HG03280 (cell line): ENCODE measurements at regions not wholly inside any gene's neighbourhood (a gene's known extent, or its start where the extent isn't known, plus 50 kb on each side); places are given as distances from the start of the nearest gene placed in this dataset.
"Not testable (repeated sequence)": the region's sequence is repeated elsewhere in the genome, so short reads cannot be mapped to it uniquely, and the experiment has no call there.

Experiments
- ATAC-seq: cut with Tn5 transposase; IDR thresholded peaks from one replicate; pipeline ENCODE4 v1.9.1; 2021; ENCODE audit warnings: mild to moderate bottlenecking, moderate library complexity; ENCODE audit not compliant: unreplicated experiment

DNA sequence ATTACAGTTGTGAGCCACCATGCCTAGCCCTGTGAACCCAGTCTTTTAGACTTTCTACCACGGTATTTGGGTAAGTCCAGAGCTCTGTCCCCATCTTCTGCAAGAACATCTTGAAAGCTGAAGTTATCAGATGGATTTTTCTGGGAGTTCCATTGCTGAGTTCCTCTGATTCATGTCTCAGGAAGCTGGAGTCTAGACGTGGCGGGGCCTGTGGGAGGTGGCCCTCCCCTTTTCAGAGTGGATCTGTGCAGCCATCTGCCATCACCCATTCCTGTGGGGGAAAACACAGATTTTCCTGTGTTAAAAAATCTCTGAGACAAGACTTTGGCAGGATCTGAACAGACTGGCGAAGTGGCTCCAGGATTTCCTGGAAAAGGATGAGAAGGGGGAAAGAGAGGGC lies 234.3 kb downstream of the NPIPA7 start:
- not testable (repeated sequence) for ATAC-seq

DNA sequence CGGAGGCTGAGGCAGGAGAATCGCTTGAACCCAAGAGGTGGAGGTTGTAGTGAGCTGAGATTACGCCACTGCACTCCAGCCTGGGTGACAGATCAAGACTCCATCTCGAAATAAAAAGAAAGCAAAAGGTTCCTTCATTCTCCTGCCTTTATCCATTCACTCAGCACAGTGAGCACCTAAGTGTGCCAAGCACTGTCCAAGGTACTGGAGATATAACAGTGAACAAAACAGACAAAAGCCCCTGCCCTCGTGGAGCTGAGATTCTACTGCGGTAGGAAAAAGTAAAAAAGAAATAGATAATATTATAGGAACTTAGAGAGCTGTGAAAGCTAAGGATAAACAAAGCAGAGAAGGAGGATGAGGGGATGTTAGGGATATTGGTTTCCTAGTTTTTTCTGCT lies 235.5 kb downstream of the NPIPA7 start:
- ATAC-seq = not testable (repeated sequence)

DNA sequence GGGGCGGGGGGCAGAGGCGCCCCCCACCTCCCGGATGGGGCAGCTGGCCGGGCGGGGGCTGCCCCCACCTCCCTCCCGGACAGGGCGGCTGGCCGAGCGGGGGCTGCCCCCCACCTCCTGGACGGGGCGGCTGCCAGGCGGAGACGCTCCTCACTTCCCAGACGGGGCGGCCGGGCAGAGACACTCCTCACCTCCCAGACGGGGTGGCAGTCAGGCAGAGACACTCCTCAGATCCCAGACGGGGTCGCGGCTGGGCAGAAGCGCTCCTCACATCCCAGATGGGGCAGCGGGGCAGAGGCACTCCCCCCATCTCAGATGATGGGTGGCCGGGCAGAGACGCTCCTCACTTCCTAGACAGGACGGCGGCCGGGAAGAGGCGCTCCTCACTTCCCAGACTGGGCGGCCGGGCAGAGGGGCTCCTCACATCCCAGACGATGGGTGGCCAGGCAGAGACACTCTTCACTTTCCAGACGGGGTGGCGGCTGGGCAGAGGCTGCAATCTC lies 240.1 kb downstream of the NPIPA7 start:
- not testable (repeated sequence) for ATAC-seq

DNA sequence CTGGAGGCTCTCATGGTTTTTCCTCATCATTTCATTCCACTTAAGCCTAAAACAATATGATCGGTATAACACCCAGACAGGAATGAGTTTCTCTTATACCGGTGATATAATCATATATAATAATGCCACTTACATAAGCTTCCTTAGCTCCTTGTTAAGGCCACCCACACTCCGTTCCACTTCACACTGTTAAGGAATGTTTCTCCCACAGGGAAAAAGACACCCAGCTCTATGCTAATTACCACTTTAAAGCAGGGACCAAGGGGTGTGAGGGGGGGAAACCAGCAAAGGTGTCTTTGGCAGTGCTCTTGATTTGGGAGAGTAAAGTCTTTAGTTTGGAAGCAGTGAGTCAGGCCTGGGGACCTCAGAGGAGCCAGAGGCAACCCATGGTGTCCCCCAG lies 245.4 kb downstream of the NPIPA7 start:
- not testable (repeated sequence) for ATAC-seq

DNA sequence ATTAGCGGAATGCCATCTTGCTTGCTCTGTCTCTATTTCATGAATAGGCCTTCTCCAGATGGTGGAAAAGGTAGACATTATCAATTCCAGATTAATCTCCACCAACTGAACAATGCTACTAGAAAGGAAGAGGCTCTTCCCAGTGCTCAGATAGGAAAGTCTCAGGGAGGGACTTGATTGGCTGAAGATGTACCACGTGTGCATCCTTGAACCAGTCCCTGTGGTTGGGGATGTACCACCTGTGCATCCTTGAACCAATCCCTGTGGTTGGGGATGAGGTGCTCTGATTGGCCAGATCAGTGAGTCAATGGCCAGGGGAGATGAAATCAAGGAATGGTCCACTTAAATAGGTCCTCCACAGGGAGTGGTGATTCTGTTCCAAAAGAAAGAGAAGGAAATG lies 246.2 kb downstream of the NPIPA7 start:
- not testable (repeated sequence) for ATAC-seq

DNA sequence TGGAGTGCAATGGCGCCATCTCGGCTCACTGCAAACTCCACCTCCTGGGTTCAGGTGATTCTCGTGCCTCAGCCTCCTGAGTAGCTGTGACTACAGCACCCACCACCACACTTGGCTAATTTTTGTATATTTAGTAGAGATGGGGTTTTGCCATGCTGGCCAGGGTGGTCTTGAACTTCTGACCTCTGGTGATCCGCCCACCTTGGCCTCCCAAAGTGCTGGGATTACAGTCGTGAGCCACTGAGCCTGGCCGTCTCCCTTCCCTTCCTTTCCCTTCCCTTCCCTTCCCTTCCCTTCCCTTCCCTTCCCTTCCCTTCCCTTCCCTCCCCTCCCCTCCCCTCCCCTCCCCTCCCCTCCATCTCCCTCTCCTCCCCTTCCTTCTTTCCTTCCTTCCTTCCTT lies 248.9 kb downstream of the NPIPA7 start:
- not testable (repeated sequence) for ATAC-seq

DNA sequence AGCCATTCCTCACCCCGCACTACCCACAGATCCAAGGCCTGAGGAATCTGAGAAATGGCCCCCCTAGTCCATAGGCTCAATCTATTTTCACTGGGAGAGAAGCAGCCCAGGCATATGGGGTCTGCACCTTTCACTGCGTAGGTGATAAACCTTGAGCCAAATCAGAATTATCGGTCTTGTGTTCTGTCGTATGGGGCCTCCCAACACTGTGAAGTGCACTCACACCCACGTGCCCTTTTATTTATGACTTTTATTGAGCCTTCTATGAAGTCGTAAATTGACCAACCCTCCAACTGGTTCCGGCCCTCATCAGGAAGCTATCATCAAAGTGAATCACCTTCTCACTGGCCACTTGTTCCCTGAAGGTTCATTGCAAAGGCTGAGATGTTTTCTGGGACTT lies 259.3 kb downstream of the NPIPA7 start:
- ATAC-seq = not testable (repeated sequence)

DNA sequence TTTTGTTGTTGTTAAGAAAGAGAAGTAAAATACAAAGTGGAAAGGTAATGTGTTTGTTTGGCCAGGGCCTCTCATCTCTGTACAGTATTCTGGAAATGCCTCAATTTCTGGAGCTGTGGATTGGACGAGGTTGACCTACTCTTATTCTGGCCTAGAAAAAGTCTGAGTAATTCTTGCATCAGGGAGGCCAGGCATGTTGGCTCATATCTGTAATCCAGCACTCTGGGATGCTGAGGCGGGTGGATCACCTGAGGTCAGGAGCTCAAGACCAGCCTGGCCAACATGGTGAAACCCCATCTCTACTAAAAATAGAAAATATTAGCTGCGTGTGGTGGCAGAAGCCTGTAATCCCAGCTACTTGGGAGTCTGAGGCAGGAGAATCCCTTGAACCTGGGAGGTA lies 259.8 kb downstream of the NPIPA7 start:
- ATAC-seq = not testable (repeated sequence)

DNA sequence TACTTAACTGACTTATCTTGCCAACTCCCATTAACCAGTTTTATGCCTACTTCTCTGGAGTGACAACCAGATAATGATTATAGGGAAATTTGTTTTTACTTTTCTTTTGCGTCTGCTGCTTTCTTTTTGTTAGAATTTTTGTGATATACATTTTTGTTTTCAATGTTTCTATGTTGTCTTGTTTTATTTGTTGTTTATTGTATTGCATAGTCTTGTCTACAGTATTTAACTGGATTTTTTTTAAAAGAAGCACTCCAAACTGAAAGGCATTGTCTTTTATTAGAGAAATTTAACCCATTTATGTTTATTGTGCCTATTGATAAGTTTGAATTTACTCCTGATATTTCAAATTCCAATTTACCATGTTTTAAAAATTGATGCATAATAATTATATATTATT lies 264.9 kb downstream of the NPIPA7 start:
- not testable (repeated sequence) for ATAC-seq

DNA sequence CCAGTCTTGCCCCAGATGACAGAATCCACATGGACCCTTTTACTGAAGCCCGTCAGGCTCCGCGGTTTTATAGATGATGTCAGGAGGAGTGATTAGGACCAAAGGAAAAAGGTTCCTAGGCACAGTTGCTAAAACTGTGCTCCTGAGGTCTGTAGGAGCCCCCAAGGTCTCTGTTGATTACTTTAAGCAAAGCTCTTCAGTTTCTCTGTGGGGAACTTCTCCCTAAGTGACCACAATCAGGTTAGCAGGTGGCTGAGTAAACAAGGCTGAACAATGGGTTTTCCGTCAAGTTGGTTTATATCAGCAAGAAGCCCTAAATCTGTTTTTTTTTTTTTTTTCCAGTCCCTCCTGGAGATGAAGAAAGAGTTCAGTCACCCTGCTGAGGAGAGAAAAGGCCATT lies 269.1 kb downstream of the NPIPA7 start:
- ATAC-seq = not testable (repeated sequence)

DNA sequence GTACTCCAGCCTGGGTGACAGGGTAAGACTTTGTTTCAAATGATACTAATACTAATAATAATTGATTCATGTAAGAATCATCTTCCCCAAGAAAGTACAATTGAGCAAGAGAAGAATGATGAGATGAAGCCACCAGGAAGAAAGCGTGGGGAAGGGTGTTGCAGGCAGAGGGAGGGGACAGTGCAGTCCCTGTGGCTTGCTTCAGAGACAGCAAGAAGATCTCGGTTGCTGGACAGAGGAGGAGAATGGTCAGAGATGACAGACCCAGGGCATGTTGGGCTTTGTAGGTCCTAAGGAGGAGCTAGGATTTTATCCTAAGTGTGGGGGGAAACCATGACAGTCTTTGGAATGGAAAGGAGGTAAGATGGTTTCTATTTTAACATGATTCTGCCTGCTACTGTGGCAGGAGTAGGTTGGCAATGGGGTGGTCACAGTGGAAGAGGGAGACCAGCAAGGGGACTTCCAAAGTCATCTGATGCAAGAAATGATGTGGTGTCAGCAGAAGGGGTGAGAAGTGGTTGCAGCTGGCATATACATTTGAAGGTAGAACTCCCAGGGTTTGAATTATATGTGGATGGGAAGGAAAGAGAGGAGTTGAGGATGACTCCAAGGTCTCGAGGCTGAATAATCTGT lies 293.4 kb downstream of the NPIPA7 start:
- ATAC-seq = not testable (repeated sequence)

DNA sequence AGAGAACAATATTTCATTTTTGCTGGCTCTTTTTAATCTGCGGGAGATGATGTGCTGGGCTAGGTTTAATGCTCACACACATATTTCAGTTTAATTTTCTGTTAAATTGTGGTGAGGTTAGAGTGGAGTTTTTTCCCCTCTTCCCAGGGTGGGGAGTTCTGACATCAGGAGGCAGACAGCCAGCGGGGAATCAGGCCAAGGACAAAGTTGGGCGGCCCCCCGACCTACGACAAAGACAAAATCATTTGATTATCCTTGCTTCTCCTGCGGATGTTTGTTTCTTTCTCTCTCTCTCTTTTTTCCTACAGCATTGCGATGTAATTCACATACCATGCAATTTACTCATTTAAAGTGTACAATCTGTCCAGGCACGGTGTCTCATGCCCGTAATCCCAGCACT lies 295.9 kb downstream of the NPIPA7 start:
- ATAC-seq = not testable (repeated sequence)

DNA sequence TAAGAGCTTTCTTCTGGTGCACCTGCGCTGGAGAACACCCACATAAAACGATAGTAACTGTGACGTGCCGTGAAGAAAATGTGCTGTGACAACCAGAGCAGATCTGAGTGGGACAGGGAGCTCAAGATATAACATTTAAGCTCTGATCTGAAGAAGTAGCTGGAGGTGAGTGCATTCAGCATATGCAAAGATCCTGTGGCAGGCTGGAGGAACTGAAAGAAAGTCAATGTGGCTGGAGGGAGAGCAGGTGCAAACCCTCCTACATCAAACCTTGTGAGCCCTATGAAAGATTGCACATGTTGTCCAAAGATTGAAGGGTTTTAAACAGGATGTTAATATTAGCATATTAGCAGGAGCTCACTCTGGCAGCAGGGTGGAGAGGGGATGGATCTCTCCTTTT lies 342.9 kb downstream of the NPIPA7 start:
- ATAC-seq = not testable (repeated sequence)

DNA sequence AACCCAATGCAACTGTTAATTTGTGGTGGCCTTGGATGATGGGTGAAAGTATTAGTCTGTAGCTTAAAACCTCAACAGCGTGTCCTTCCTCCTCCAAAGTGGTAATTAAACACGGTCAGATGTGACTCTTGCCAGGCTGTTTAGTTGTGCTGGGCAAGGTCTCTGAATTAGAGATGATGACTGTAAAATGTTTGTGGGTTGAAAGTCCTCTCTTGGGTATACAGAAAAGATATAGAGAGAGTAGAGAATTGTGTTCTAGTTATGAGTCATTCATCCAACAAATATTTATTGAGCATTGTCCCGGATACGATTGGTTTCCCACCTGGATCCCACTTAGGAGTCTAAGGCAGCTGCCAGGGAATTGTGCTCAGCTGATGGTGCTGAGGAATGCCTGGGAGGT lies 343.7 kb downstream of the NPIPA7 start:
- ATAC-seq = not testable (repeated sequence)

DNA sequence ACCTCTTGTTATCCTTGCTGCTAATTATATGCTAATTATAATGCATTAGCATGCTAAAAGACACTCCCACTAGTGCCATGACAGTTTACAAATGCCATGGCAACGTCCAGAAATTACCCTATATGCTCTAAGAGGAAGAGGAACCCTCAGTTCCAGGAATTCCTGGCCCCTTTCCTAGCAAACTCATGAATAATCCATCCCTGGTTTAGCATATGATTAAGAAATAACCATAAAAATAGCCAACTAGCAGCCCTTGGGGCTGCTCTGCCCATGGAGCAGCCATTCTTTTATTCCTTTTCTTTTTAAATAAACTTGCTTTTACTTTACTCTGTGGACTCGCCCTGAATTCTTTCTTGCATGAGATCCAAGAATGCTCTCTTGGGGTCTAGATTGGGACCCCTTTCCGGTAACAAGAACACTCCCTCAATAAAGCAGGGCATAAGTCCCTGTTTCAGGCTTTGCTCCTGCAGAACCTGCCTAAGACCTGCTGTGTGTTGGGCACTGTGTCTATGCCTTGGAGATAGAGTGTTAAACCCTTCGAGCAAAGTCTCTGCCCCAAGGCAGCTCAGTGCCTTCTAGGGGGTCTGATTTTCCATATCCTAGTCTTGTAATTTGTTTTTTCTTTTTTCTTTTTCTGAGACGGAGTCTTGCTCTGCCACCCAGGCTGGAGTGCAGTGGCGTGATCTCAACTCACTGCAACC lies 345.0 kb downstream of the NPIPA7 start:
- not testable (repeated sequence) for ATAC-seq

DNA sequence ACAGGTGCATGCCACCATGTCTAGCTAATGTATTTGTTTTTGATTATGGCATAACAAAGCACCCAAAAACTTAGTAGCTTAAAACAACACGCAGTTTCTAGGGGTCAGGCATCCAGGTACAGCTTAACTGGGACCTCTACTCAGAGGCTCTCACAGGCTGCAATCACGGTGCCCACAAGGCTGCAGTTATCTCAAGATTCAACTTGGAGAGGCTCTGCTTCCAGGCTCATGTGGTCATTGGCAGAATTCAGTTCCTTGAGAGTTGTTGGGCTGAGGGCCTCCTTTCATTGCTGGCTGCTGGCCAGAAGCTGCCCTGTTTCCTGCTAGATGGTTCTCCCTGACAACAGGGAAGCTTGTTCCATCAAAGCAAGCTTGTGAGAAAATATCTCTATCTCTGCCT lies 348.1 kb downstream of the NPIPA7 start:
- not testable (repeated sequence) for ATAC-seq

DNA sequence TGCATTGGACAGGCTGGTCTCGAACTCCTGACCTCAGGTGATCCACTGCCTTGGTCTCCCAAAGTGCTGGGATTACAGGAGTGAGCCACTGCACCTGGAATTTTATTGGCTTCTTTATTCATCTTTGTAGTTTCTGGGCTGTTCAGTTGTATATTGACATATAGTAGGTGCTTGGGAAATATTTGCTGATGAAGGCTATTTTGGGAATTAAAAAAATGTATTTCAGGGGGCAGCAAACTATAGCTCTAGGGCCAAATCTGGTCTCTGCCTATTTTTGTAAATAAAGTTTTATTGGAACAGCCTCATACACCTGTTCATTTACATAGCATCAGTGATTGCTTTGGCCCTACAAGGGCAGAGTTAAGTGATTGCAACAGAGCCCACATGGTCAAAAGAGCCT lies 363.6 kb downstream of the NPIPA7 start:
- ATAC-seq = not testable (repeated sequence)

DNA sequence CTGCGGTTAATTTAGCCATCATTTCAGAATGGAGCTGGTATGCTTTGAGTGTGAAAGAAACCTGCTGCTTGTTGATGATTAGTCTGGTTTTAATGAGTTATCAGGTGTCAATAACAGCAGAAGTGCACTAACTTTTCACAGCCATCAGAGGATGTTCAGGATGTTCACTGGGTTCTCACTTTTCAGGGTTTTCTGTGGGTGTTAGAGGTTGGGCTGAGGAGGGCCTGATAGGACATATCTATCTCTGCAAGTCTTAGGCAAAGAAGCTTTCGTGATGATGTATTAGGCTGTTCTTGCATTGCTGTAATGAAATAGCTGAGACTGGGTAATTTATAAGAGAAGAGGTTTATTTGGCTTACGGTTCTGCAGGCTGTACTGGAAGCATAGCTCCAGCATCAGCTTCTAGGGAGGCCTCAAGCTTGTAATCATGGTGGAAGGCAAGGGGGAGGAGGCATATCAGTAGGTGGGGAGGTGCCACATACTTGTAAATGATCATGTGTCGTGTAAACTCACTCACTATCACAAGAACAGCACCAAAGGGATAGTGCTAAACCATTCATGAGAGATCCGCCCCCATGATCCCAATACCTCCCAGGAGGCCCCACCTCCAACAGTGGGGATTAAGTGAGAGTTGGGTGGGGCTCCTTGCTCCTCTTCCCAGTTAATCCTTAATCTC lies 376.2 kb downstream of the NPIPA7 start:
- not testable (repeated sequence) for ATAC-seq

DNA sequence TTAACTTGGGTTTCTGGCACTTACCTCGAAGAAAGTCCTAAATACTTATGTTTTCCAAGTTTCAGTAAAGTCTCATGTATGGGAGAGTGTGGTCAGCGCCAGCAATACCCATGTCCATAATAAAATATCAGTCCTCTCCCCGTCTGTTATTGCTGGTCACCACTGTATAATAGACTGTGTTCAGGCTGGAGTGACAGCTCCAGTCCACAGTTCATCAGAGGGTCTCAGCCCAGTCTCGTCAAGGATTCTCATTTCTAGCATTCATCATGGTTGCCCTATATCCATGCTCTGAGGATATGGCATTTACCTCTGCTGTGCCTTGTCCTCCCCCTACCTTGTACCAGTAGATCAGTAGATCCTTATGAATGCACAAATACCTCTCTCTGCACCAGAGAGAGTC lies 384.5 kb downstream of the NPIPA7 start:
- ATAC-seq = no peak

DNA sequence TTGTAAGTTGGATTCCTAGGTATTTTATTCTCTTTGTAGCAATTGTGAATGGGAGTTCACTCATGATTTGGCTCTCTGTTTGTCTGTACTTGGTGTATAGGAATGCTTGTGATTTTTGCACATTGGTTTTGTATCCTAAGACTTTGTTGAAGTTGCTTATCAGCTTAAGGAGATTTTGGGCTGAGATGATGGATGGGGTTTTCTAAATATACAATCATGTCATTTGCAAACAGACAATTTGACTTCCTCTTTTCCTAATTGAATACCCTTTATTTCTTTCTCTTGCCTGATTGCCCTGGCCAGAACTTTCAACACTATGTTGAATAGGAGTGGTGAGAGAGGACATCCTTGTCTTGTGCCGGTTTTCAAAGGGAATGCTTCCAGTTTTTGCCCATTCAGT lies 391.8 kb downstream of the NPIPA7 start:
- not testable (repeated sequence) for ATAC-seq

DNA sequence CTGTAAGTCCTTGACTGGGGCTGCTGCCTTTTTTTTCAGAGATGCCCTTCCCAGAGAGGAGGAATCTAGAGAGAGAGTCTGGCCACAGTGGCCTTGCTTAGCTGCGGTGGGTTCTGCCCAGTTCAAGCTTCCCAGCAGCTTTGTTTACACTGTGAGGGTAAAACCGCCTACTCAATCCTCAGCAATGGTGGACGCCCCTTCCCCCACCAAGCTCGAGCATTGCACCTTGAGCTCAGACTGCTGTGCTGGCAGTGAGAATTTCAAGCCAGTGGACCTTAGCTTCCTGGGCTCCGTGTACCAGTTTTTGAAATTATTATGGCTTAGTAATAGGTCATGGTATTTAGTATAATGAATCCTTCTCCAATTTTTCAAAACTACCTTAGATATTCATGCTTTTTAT lies 395.4 kb downstream of the NPIPA7 start:
- no peak for ATAC-seq

DNA sequence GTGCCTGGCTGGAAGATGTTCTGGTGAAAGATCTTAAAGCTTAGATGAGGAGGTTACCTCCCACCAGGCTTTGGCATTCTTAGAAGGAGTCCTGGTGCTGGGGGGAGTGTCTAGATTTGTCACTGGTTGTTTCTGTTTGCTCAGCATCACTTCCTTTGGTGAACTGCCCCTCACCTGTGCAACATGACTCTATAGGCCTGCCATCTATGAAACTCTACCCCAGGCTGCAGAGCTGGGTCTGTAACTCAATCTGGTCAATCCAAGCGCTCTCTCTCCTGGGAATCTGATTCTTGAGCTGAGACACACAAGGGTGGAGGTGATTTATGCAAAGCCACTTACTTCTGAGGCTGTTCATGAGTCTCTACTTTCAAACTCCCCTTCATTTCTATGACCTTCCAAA lies 399.4 kb downstream of the NPIPA7 start:
- no peak for ATAC-seq
